ENCODE measurements at regions not wholly inside any gene's neighbourhood (a gene's known extent, or its start where the extent isn't known, plus 50 kb on each side); places are given as distances from the start of the nearest gene placed in this dataset.
"Not testable (repeated sequence)": the region's sequence is repeated elsewhere in the genome, so short reads cannot be mapped to it uniquely, and the experiment has no call there.

DNA sequence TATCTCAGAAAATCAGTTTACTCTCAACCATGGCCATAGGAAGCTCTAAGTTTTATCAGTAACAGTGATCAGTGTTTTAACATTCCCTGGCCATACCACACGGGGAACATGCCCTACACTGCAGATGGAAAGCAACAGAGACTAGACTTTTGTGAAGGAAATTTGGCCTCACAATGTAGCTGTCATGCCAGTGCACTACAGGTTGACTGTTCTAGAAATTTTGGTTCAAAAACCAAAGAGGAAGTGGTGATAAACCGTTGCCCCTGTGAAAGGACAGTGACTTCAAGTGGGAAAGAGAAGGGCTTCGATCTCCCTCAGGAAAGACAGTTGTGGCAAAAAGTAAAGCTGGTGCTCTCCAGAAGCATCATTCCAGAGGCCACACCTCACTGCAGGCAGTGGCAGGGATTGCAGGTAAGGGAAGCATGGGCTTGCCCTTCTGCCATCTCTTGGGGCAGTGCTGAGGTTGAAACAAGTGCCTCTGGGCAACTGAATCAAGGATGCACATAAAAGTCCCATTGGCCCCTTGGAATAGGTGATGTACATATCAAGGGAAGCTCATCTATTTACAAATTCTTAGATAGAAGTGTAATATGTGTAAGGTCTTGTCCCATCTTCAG is 143.4 kb downstream of the PPIAL4A start:
- TF ChIP-seq POLR2A, POLR2AphosphoS5 (IDR thresholded peaks at IDR 0.05): not testable (repeated sequence)
- TF ChIP-seq, protein P1, sequence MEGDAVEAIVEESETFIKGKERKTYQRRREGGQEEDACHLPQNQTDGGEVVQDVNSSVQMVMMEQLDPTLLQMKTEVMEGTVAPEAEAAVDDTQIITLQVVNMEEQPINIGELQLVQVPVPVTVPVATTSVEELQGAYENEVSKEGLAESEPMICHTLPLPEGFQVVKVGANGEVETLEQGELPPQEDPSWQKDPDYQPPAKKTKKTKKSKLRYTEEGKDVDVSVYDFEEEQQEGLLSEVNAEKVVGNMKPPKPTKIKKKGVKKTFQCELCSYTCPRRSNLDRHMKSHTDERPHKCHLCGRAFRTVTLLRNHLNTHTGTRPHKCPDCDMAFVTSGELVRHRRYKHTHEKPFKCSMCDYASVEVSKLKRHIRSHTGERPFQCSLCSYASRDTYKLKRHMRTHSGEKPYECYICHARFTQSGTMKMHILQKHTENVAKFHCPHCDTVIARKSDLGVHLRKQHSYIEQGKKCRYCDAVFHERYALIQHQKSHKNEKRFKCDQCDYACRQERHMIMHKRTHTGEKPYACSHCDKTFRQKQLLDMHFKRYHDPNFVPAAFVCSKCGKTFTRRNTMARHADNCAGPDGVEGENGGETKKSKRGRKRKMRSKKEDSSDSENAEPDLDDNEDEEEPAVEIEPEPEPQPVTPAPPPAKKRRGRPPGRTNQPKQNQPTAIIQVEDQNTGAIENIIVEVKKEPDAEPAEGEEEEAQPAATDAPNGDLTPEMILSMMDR (IDR thresholded peaks at IDR 0.05), result not testable (repeated sequence)

Measured in prostate gland (tissue), 2 donors.